Thyroid gland (tissue), 4 donors: ENCODE measurements at regions not wholly inside any gene's neighbourhood (a gene's known extent, or its start where the extent isn't known, plus 50 kb on each side); places are given as distances from the start of the nearest gene placed in this dataset.

Experiments used
- POLR2A ChIP-seq, 2 donors: fragments of 450-650 bp; IDR thresholded peaks; one replicate each; pipeline ENCODE4 v1.6.1; 2017; ENCODE audit warnings: antibody characterized with exemption in 2 of 2, mild to moderate bottlenecking in 2 of 2, moderate library complexity in 1 of 2
- TF ChIP-seq, protein P1 (sequence below), 6 experiments: fragments of 200-600 bp in 3 of 6; fragments of 450-650 bp in 3 of 6; sonication (generic) in 3 of 6; IDR thresholded peaks; one replicate each; pipeline ENCODE4 v1.5.1; 2016 to 2019; ENCODE audit warnings: antibody characterized with exemption in 6 of 6, mild to moderate bottlenecking in 2 of 6, inconsistent platforms in 1 of 6, moderate library complexity in 1 of 6

DNA sequence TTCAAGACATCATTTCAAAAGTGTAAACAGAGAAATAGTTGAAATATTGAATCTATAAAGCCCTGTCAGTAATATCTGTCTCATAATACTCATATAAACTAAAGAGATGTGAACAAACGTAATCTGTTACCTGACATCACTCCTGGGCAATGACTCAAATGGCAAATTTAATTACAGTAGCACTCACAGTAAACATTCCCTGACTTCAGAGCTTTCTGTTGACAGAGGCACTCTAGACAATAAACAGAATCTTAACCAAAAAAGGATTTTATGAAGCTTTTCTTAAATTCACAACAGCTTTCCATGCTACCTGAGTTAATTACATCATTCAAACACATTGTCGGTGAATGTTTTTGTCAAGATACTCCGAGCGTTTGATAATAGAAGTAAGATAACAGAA, 128.1 kb upstream of the PDE1A start:
- TF ChIP-seq, protein P1, sequence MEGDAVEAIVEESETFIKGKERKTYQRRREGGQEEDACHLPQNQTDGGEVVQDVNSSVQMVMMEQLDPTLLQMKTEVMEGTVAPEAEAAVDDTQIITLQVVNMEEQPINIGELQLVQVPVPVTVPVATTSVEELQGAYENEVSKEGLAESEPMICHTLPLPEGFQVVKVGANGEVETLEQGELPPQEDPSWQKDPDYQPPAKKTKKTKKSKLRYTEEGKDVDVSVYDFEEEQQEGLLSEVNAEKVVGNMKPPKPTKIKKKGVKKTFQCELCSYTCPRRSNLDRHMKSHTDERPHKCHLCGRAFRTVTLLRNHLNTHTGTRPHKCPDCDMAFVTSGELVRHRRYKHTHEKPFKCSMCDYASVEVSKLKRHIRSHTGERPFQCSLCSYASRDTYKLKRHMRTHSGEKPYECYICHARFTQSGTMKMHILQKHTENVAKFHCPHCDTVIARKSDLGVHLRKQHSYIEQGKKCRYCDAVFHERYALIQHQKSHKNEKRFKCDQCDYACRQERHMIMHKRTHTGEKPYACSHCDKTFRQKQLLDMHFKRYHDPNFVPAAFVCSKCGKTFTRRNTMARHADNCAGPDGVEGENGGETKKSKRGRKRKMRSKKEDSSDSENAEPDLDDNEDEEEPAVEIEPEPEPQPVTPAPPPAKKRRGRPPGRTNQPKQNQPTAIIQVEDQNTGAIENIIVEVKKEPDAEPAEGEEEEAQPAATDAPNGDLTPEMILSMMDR (IDR thresholded peaks at IDR 0.05) = no peak
- no peak for TF ChIP-seq POLR2A (IDR thresholded peaks at IDR 0.05)
